Fibroblast of lung (primary cell): ENCODE measurements at regions not wholly inside any gene's neighbourhood (a gene's known extent, or its start where the extent isn't known, plus 50 kb on each side); places are given as distances from the start of the nearest gene placed in this dataset.
"Not testable (repeated sequence)": the region's sequence is repeated elsewhere in the genome, so short reads cannot be mapped to it uniquely, and the experiment has no call there.

Experiments
- DNase-seq, 2 donors: peaks; one replicate each; pipeline versions ENCODE4 v3.0.0 to v3.0.0-alpha.2; 2010; ENCODE audit warnings: low read depth in 2 of 2
- H2AFZ ChIP-seq: 2 replicates; pipeline ENCODE4 v1.5.1; 2012; ENCODE audit warnings: low read length, control low read depth, inconsistent platforms
- H3K27ac ChIP-seq: 2 replicates; pipeline ENCODE4 v1.5.1; 2011; ENCODE audit warnings: low read length, control low read depth; ENCODE audit not compliant: insufficient read depth
- H3K27me3 ChIP-seq: 2 replicates; pipeline ENCODE4 v1.5.1; 2011; ENCODE audit warnings: mild to moderate bottlenecking, low read length; ENCODE audit not compliant: control insufficient read depth, insufficient read depth
- H3K36me3 ChIP-seq: 2 replicates; pipeline ENCODE4 v1.5.1; 2011; ENCODE audit warnings: low read length; ENCODE audit not compliant: control insufficient read depth, insufficient read depth
- H3K4me1 ChIP-seq: 2 replicates; pipeline ENCODE4 v1.5.1; 2011; ENCODE audit warnings: low read length; ENCODE audit not compliant: control insufficient read depth, insufficient read depth; ENCODE audit errors: extremely low read depth
- H3K4me2 ChIP-seq: 2 replicates; pipeline ENCODE4 v1.5.1; 2011; ENCODE audit warnings: low read length, control low read depth; ENCODE audit not compliant: insufficient read depth; ENCODE audit errors: extremely low read depth
- H3K4me3 ChIP-seq, 4 experiments: fragments of 200-600 bp in 1 of 4; sonication (generic) in 1 of 4; replicated peaks in 1 of 4; 2 replicates each; pipeline ENCODE4 v1.5.1; 2011 to 2016; ENCODE audit warnings: low read length in 4 of 4, low read depth in 3 of 4, mild to moderate bottlenecking in 3 of 4, control low read depth in 2 of 4, inconsistent platforms in 1 of 4, mixed read lengths in 1 of 4; ENCODE audit not compliant: insufficient read depth in 1 of 4; ENCODE audit errors: control extremely low read depth in 1 of 4
- H3K79me2 ChIP-seq: 2 replicates; pipeline ENCODE4 v1.5.1; 2012; ENCODE audit warnings: mild to moderate bottlenecking, low read length, inconsistent platforms; ENCODE audit not compliant: control insufficient read depth, insufficient read depth
- H3K9ac ChIP-seq: 2 replicates; pipeline ENCODE4 v1.5.1; 2011; ENCODE audit warnings: mild to moderate bottlenecking, low read length, control low read depth; ENCODE audit not compliant: insufficient read depth
- H3K9me3 ChIP-seq: 2 replicates; pipeline ENCODE4 v1.5.1; 2012; ENCODE audit warnings: low read depth, low read length; ENCODE audit not compliant: control insufficient read depth, insufficient read depth
- H4K20me1 ChIP-seq: 2 replicates; pipeline ENCODE4 v1.5.1; 2011; ENCODE audit warnings: low read length; ENCODE audit not compliant: control insufficient read depth, insufficient read depth; ENCODE audit errors: extremely low read depth

GRCh38 chr15:20021351-20021750, 520.2 kb downstream of the GOLGA6L6 start:
- not testable (repeated sequence) for H3K4me3 ChIP-seq, H3K27ac ChIP-seq, H3K9me3 ChIP-seq, DNase-seq, H3K4me2 ChIP-seq, H3K79me2 ChIP-seq, H4K20me1 ChIP-seq, H2AFZ ChIP-seq, H3K9ac ChIP-seq, H3K27me3 ChIP-seq, H3K36me3 ChIP-seq, H3K4me1 ChIP-seq

- H4K20me1 ChIP-seq, H3K36me3 ChIP-seq, DNase-seq, H2AFZ ChIP-seq, H3K4me1 ChIP-seq, H3K27ac ChIP-seq, H3K4me2 ChIP-seq, H3K79me2 ChIP-seq, H3K9me3 ChIP-seq, H3K9ac ChIP-seq, H3K4me3 ChIP-seq, H3K27me3 ChIP-seq: not testable (repeated sequence)
Observed at GRCh38 chr15:20020588-20020987, 521.0 kb downstream of the GOLGA6L6 start.

GRCh38 chr15:20019758-20020157, 521.8 kb downstream of the GOLGA6L6 start:
- H4K20me1 ChIP-seq = not testable (repeated sequence)

GRCh38 chr15:20017581-20017980, 524.0 kb downstream of the GOLGA6L6 start:
- H3K9me3 ChIP-seq, H3K27ac ChIP-seq, H3K4me2 ChIP-seq, DNase-seq, H3K4me3 ChIP-seq, H4K20me1 ChIP-seq, H3K36me3 ChIP-seq, H3K9ac ChIP-seq, H3K4me1 ChIP-seq, H3K27me3 ChIP-seq, H2AFZ ChIP-seq, H3K79me2 ChIP-seq: not testable (repeated sequence)

More at GRCh38 chr15:20019758-20020157, 521.8 kb downstream of the GOLGA6L6 start:
- H3K36me3 ChIP-seq, H3K4me3 ChIP-seq, H3K27ac ChIP-seq, H3K9ac ChIP-seq, H3K27me3 ChIP-seq, H3K9me3 ChIP-seq, H3K79me2 ChIP-seq, H3K4me2 ChIP-seq, H2AFZ ChIP-seq, DNase-seq, H3K4me1 ChIP-seq: not testable (repeated sequence)

DNA sequence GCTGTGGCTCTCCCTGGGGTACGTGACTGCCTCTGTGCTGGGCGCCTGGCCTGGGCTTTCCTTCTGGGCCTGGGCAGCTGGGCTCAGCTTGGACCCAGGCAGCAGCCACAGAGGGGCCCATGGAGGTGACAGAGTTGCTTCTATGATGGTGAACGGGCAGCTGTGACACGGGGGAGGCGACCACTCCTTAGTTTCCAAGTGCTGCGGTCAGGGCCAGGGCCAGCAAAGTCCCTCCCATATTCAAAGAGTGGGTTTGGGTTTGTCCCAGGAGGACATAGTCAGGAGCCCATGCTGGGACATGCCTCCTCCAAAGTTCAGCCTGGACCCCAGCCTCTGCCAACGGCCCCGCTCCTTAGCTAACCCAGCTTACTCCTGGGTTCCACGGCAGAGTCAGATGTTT, 524.7 kb downstream of the GOLGA6L6 start:
- H3K36me3 ChIP-seq, H4K20me1 ChIP-seq, H3K9me3 ChIP-seq, DNase-seq, H3K4me3 ChIP-seq, H3K79me2 ChIP-seq, H3K9ac ChIP-seq, H3K4me1 ChIP-seq, H3K4me2 ChIP-seq, H3K27me3 ChIP-seq, H2AFZ ChIP-seq, H3K27ac ChIP-seq: not testable (repeated sequence)

DNA sequence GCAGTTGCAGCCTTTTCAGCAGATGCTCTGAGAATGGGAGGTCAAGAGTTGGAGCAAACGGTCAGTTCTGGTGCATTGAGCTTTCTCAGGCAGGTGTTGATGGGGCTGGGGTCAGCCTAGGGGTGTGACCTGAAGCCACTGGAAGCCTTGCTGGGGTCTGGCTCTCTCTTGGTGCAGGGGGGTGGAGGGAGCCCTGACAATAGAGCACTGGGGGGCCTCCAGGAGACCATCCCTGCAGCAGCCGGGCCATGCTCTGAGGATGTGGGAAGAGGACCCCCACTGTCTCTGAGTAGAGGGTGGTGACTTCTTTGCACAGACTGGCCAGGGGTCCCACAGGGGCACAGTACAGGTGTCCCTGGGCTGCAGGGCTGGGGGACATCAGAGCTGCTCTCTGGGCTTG, 528.8 kb downstream of the GOLGA6L6 start:
- not testable (repeated sequence) for H3K9me3 ChIP-seq, H3K27ac ChIP-seq, H2AFZ ChIP-seq, H3K4me2 ChIP-seq, H4K20me1 ChIP-seq, H3K4me3 ChIP-seq, H3K4me1 ChIP-seq, DNase-seq, H3K79me2 ChIP-seq, H3K36me3 ChIP-seq, H3K27me3 ChIP-seq, H3K9ac ChIP-seq

- not testable (repeated sequence) for H3K9ac ChIP-seq, H3K36me3 ChIP-seq, H3K9me3 ChIP-seq, H4K20me1 ChIP-seq, H3K27me3 ChIP-seq, H3K4me1 ChIP-seq, H3K79me2 ChIP-seq, H3K27ac ChIP-seq, H2AFZ ChIP-seq, DNase-seq, H3K4me2 ChIP-seq, H3K4me3 ChIP-seq
Observed at GRCh38 chr15:20010759-20011158, 530.8 kb downstream of the GOLGA6L6 start.
